PC-3 (cell line): ENCODE measurements at regions not wholly inside any gene's neighbourhood (a gene's known extent, or its start where the extent isn't known, plus 50 kb on each side); places are given as distances from the start of the nearest gene placed in this dataset.

Source experiments
- CTCF ChIP-seq: fragments of 300-600 bp; sonication (generic); conservative IDR thresholded peaks from 2 replicates; pipeline ENCODE4 v1.5.1; 2017; ENCODE audit warnings: antibody characterized with exemption, low read depth, mild to moderate bottlenecking, low read length
- EZH2 ChIP-seq: fragments of 300-600 bp; sonication (generic); IDR thresholded peaks from one replicate; pipeline ENCODE4 v1.6.1; 2017; ENCODE audit warnings: antibody characterized with exemption, mild to moderate bottlenecking, low read length; ENCODE audit not compliant: unreplicated experiment
- EZH2phosphoT487 ChIP-seq: fragments of 300-600 bp; sonication (generic); IDR thresholded peaks from 2 replicates; pipeline ENCODE4 v1.6.1; 2018; ENCODE audit warnings: mild to moderate bottlenecking, antibody characterized with exemption, low read length, borderline replicate concordance

DNA sequence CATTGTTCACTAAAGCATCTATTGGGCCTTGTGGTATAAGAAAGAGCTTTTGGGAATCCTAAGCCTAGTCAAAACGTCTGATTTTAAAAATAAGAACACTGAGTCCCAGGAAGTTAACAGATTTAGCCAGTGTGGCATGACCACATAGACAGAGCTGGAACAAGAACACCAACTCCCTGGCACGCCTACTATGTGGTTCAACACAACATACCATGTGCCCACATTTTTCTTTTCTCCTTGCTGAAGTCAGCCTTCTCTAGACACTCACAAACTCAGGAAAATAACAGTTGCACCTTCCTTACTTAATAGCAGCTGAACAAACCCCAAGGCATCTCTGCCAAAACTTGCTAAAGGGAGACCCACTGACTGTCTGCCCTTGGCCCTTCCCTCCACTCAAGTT lies 124.8 kb downstream of the C1D start:
- TF ChIP-seq CTCF (no peak), EZH2 (no peak), EZH2phosphoT487 (no peak)
